H1 (cell line): ENCODE measurements at regions not wholly inside any gene's neighbourhood (a gene's known extent, or its start where the extent isn't known, plus 50 kb on each side); places are given as distances from the start of the nearest gene placed in this dataset.

ENCODE experiments used
- CHD2 ChIP-seq: IDR thresholded peaks from 2 replicates; pipeline ENCODE4 v1.6.1; 2012; ENCODE audit warnings: low read length, improper control_type of control experiment
- CREB1 ChIP-seq: IDR thresholded peaks from 2 replicates; pipeline ENCODE4 v1.6.1; 2012; ENCODE audit warnings: inconsistent platforms
- KDM1A ChIP-seq: fragments of 200-600, 300-600 bp; sonication (generic); IDR thresholded peaks from 2 replicates; pipeline ENCODE4 v1.7.1; 2016; ENCODE audit warnings: mild to moderate bottlenecking, low read length, borderline replicate concordance
- NRF1 ChIP-seq: IDR thresholded peaks from 2 replicates; pipeline ENCODE4 v1.6.1; 2011; ENCODE audit warnings: mild to moderate bottlenecking, low read depth, low read length, improper control_type of control experiment
- SIN3A ChIP-seq, 2 experiments: IDR thresholded peaks in 1 of 2; conservative IDR thresholded peaks in 1 of 2; 2 replicates each; pipeline ENCODE4 v1.6.1; 2011 to 2012; ENCODE audit warnings: low read length in 2 of 2, improper control_type of control experiment in 1 of 2, low read depth in 1 of 2, mild to moderate bottlenecking in 1 of 2
- SIX5 ChIP-seq: IDR thresholded peaks from 2 replicates; pipeline ENCODE4 v1.6.1; 2011; ENCODE audit warnings: mild to moderate bottlenecking, low read depth, low read length
- SUZ12 ChIP-seq: fragments of 200-600 bp; sonication (generic); IDR thresholded peaks from 2 replicates; pipeline ENCODE4 v1.6.1; 2012; ENCODE audit warnings: mild to moderate bottlenecking, inconsistent platforms, low read length, moderate library complexity, mixed read lengths

- TF ChIP-seq CHD2 (no peak), NRF1 (no peak), CREB1 (no peak), SIX5 (no peak), SUZ12 (no peak), KDM1A (no peak), SIN3A (conservative IDR thresholded peaks at IDR 0.05 in 1 of 2, IDR thresholded peaks at IDR 0.05 in 1 of 2; ENCODE audit: low read depth in 1 of 2, low read length in 2 of 2) (no peak)
Measured at GRCh38 chr1:194289569-194290266, 1103.3 kb upstream of the B3GALT2 start (continued).
